Hippocampal formation (tissue), 2 donors: ENCODE measurements at regions not wholly inside any gene's neighbourhood (a gene's known extent, or its start where the extent isn't known, plus 50 kb on each side); places are given as distances from the start of the nearest gene placed in this dataset.

Experiments
- DNase-seq, 2 donors: peaks; one replicate each; lab custom pipeline; 2025; lab: John Stamatoyannopoulos, UW

DNA sequence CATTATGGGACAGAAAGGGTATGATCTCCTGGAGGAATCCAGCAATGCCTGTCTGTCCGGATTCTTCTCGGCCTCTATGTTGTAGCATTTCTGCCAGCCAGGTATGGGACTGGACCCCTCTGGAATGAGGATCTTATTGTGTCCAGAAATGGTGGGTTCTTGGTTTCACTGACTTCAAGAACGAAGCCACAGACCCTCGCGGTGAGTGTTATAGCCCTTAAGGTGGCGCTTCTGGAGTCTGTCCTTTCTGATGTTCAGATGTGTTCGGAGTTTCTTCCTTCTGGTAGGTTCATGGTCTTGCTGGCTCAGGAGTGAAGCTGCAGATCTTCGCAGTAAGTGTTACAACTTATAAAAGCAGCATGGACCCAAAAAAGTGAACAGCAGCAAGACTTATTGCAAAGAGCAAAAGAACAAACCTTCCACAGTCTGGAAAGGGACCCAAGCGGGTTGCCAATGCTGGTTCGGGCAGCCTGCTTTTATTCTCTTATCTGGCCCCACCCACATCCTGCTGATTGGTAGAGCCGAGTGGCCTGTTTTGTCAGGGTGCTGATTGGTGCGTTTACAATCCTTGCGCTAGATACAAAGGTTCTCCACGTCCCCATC is 62.3 kb upstream of the IER3 start:
- DNase-seq: no peak

DNA sequence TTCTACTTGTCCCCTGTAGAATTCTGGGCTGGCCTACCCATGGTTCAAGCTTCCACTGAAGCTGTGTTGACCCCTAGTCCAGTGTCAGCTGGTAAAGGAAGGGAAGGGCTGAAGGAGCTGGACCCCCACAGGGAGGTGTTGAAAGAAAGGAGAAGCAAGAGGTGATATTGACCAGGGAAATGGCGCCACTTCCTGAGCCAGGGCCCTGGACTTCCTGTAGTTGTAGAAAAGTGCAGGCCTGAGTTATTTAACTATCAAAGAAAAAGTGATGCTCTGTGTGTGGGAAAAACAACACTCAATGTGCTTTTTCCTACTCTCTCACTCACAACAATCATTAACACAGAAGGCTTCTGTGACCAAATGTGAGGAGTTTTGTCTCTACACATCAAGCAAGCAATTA is 60.0 kb upstream of the IER3 start:
- DNase-seq: no peak

DNA sequence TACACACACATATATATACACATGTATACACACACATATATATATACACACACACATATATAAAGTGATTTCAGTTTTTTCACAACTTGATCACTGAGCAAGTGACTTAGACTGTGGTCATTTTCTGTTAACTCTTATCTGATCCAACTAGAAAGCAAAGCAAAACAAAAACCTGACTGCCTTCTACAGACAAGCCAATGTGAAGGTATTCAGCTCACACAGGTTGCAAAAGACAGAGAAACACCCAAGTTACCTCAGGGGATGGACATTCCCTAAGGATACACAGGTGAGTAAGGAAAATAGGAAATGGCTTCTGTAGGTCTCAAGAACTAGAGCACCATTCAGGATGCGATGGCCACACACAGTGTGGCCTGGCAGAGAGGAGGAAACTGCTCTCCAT is 58.4 kb upstream of the IER3 start:
- DNase-seq: no peak

DNA sequence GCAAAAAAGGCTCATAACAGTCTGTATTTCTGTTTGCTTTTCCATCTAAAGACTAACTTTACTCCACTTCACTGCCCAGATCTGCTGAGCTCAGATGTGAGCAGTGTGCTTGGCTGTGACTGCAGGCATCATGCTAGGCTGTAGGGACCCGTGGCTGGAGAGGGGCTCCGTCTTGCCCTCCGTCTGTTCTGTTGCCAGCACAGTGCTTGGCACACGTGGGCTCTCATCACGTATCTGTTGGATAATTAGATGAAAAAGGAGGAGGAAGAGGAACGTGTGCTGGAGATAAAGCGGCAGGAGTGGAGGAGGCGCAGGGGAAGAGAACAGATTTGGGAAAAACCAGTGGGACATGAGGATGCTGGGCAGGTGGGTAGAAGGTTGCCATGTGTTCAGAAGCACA is 57.6 kb upstream of the IER3 start:
- DNase-seq: no peak

DNA sequence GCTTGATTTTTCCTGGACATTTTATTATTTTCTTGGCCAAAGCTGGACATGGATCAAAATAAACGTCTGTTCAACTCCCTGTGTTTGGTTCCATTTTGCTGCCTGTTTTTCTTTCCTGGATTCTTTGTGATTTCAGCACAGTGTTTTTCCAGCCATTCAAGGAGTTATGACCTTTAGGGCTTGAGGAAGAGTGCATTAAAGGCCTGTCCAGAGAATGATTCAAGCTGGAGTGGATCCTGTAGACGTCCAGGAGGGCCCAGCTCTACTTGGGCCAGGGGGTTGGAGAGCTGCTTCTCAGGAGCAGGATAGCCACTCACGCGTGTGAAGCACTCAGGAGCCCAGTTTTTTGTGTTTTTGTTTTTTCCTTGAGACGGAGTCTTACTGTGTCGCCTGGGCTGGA is 56.5 kb upstream of the IER3 start:
- no peak for DNase-seq

DNA sequence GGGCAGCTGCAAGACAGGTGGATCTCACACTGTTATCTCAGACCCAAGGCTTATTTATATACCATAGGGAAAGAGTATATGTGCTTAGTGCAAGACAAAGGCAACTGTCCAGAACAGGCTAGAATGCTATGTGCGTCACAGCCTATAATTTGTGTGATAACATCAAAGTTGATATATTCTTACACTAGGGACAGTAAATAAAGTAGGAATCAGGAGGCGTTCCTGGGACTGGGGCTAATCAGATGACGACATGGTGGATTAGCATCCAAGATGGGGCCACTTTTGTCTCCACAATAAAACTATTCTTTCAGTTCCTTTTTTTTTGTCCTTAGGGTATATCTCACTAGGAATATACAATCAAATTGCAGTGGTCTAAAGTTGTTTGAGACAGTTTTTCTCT is 54.9 kb upstream of the IER3 start:
- no peak for DNase-seq

DNA sequence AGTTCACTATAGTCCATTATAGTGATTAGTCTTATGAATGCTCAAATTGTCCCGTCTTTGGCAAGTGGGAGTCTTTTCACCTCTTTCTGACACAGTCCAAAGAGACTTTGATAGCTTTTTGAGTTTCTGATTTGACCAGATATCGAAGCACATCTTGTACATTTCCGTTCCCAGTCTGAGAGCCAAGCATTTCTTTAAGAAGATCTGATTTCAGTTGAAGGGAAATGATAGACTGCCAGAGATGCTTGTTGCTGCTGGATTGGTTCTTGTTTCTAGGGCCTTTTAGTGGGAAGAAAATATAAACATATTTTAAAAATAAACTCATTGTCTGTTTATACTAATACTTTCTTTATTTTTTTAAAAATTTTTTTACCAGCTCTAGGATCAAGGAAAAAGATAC is 54.1 kb upstream of the IER3 start:
- no peak for DNase-seq

DNA sequence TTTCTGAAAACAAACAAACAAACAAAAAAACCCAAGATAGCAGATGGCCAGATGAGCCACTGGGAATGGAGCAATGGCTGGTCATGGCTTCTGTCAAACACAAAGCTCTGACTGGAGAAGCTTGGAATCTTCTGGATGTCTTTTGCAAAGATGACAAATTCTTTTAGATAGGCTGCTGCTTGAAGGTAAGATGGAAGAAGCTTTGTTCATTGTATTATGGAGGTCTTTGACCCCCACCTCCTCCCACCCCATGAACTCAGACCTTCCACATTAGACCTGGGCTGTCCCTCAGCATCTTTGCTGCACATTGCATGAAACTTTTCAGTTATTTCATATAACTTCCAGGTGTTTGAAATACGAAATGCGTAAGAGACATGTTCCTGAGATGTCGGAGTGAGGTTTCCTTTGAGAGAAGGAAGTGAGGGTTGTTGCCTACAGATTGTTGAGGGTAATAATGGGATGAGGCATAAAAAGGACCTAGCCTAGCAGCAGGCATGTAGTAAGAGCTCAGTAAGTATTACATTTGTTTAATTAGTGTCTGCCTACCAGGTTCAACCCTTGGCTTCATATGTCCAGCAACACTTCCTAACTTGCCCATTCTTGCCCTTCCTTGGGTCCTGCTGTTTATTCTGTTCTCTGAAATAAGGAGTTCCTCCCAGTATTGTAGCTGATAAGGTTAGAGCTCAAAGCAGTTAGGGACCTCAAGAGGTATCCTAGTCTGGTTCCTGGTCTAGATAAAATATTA is 51.4 kb upstream of the IER3 start:
- no peak for DNase-seq
